ENCODE measurements at regions not wholly inside any gene's neighbourhood (a gene's known extent, or its start where the extent isn't known, plus 50 kb on each side); places are given as distances from the start of the nearest gene placed in this dataset.

DNA sequence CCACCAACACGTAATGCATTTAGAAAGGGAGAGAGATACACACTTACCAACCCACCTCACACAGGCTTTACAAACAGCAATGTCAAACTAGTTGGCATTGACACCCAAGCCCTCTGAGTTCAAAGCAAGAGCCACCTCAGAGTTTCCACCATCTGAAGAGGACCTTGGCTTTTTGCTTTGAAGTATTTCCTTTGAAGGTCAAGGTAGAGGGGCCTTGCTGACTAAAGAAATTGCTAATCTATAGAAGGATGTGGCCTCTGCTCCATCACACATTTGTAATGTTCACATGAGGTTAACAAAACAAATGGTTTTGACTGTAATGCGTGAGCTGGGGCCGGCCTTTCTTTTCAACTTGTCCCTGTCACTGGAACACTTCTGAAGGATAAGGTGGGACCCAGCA, 117.7 kb downstream of the POLR2M start:
- no peak for DNase-seq

DNA sequence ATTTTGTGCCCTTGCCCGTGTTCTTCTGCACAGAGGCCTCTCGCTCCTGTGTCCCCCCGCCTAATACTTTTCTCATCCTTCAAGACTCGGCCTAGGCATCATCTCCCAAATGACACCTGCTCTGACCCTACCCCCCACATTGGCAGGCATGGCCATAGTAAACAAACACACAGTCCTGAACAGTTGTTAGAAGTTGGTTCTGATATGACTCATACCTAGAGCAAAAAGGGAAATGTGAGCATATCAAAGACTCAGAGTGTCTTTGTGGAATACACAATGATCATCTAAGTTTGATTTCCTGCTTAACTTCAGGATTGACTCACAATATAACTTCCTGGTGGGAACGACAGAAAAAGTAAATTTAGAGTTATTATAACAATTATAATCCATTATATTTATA, 120.5 kb downstream of the POLR2M start:
- DNase-seq = peak; percentile 36

DNA sequence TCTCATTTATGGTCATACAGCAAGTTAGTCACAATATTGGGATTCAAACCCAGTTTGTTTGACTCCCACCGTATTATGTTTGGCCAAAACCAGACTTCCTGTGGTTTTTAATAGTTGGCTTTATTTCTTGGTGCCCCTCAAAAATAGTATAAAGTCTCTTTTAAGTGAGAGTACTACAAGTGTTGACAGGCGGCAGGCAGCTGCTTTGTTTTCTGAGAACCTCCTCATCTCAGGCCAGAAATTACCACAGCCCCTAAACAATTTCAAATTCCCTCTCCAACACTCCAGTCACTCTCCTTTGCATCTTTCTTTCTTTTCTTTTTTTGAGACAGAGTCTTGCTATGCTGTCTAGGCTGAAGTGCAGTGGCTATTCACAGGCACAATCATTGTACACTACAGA, 121.5 kb downstream of the POLR2M start:
- DNase-seq = no peak

DNA sequence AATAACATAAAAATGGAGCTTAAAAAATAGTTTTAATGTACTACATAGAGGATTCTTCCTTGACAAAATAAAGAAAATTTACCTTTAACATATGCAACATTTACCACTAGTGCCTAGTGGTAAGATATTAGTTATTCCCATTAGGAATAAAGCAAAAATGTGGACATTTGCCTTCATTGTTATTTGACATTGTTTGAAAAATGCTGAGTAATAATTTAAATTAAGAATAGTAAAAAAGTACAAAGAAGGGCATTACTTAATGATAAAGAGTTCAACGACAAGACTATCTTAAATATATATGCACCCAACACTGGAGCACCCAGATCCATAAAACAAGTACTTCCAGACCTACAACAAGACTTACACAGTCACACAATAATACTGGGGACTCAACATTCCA, 125.7 kb downstream of the POLR2M start:
- DNase-seq = no peak

DNA sequence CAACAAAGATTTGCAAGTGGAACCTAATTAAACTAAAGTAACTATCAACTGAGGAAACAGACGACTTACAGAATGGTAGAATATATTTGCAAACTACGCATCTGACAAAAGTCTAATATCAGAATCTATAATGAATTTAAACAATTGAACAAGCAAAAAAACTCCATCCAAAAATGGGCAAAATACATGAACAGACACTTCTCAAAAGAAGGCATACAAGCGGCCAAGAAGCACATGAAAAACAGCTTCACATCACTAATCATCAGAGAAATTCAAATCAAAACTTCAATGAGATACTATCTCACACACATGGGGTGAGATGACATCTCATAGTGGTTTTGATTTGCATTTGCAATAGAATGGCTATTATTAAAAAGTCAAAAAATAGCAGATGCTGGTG, 128.6 kb downstream of the POLR2M start:
- DNase-seq = no peak

DNA sequence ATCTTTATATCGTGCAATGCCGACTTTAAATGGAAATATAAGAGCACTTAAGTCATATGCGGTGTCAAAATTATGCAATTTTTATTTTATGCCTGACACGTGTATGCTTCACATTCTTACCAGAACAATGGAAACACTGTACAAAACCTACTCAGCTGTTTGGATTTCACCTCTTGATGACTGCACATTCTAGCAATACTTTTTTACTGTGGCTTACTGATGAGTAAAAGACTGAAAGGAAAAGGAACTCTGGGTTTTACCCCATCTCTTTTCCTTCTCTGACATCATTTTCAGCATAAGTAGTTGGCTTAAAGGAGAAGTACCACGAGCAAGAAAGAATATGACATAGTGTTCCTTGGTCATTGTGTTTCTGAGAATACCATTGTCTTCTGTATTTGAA, 142.8 kb downstream of the POLR2M start:
- DNase-seq = no peak

DNA sequence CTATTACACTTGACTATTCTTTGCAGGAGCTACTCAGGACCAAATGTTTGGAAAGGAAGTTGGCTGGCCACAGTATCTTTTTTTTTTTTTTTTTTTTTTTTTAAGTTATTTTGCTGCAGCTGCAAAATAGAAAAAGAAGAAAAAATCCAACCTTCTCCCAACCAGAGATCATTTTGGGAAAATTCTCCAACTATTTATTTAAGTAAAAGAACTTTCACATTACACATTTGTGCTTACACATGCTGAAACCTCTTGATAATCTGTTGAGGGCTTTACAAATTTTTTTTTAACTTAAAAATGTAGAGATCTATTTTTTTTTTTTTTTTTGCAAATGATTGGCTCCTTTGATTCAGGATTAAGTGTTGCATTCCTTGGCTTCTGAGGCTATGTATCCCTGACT, 148.0 kb downstream of the POLR2M start:
- no peak for DNase-seq

DNA sequence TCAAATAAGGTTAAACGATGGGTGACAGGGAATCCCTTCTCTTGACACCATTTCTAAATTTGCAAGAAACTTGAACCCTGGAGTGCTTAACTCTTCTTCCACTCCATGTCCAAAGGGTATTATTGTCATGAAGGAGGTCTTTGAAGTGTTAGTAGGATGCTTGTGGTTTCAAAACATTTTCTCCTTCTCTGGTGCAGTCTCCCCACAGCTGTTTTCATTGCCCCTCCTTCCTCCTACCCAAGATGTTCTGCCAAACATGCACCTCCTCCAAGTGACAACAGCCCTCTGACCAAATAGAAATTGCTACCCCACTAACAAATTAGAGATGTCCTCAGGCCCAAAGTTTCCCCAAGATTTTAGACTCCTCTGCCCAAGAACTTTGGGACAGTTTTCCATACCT, 151.4 kb downstream of the POLR2M start:
- DNase-seq = no peak

DNA sequence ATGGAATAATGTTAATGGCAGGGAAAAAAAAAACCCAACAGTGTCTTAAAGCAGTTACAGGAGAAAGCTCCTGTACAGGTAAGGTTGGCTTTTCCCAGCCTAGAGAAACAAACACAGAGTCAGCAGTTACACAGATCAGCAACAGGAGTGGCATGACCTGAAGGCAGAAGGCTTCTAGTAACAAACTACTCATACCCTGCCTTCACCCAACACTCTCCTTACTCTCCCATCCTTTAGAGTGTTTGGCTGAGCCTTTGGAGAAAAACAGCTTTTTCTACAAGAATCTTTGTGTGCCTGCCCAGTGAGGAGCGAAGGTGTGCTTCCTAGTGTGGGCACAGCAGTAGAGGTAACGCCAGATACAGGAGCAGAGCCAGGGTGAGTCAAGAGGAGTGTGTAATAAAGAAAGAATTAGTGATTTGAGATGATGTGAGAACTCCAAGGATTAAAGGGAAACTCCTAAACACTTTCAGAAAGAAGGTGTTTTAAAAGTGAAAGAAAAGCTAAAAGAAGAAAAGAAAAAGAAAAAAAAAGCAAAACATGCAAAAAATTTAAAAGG, 152.7 kb downstream of the POLR2M start:
- DNase-seq = no peak

DNA sequence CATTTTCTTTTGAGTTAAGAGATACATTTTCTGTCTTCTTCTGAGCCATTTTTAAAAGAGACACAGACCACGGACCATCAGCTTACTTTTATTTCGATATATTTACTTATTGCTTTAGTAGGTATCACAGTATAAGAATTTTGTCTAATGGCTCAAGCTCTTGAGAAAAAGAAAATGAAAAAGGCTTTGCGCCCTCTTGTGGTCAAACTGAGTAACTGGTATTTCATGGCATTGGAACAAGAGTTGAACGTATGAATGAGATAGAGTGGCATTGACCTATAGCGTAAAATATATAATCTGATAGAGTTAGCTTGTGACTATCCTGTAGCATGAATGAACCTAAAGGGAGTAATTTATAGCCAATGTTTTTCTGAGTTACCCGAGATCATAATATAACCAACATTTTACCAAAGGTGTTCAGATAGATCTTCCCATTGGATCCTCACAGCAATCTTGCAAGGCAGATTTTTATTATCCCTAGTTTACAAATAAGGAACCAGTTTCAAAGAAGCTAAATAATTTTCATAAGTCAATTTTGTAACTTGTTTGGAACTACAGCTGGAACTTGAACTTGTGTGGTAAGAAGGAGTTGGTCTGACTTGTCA, 154.6 kb downstream of the POLR2M start:
- DNase-seq = peak; percentile 48

DNA sequence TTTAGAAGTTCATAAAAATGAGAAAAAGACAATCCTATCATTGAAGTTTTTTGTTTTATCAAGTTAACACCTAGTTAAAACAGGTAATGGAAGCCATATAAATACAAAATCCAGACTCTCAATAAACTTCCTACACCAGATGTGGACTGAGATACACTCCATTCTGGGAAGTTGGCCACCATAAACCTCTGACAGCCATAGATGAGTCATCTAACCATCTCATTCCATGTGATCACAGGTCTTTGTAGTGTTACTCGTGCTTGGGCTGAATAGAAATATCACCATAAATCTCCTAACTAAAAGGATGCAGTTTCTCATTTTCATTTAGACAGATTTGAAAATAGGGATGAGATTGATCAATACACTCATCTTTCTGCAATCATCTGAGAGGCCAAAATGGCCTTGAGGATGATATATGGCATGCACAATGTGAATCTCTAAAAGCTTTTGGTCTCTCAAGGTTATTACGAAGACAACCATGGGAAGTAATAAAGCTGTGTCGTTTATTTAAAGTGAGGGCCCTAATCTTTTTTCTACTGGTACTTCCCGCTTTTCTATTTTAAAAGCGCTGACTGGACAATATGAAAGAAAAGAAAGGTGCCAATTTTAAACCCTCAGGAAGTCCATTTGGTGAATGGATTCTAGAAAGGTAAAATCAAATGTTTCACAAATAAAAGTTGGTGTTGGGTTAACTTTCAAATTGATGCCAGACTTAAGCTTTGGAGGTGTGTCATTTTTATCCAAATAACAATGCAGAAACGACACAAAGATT, 155.5 kb downstream of the POLR2M start:
- DNase-seq = peak; percentile 83

DNA sequence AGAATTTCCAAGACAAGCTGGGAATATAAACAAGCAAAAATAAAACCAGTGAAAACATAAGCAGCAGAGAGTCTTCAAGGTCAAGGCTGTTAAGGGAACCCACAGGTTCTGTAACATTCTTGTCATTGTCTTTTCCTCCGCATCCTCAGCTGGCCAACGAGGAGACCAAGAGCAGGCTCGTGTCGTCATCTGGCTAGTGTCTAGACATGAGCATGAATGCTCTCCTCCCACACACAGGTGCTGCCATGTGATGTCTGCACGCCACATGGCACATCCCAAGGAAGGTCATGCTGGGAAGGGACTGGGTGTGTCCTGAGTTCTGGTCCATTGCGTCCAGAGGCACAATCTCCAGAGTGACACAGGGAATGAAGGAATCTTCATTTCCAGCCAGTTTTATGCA, 156.2 kb downstream of the POLR2M start:
- no peak for DNase-seq

DNA sequence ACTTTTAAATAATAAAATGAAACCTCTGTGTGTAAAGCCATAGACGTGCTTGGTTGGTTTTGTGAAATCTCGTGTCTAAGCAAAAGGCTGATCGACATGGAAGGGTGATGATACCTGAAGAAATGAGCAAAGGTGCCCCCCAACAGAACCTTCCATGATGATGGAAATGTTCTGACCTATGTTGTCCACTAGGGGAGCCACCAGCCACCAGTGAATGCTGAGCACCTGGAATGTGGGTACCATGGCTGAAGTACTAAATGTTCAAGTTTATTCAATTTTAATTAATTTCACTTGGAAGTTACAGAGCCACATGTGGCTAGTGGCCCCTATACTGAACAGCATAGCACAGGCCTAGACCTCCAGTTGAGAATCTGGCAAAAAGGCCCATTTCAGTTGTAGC, 158.8 kb downstream of the POLR2M start:
- no peak for DNase-seq

DNA sequence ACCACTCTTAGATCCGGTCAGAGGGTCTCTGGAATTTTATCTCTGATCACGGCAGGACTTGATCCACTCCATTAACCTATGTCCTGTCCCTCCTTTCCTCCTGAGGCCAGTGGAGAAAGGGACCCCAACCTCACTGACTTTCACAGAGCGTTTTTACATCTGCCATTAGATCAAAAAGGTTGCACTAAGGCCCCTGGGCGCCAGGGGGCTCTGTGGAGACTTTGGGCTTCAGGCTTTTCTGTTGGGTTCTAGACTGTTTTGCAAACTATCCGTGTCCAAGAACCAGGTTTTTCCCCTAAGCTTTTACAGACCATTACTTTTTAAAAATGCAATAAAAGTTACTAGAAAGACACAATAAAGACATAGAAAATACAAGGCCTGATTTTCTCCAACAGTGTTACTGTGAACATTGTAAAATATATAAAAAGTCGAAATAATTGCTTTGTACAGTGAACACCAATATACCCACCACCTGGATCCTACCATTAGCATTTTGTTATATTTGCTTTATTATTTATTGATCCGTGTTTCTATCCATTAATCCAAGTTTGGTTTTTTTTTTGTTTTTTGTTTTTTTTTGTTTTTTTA, 159.7 kb downstream of the POLR2M start:
- DNase-seq = peak; percentile 66

DNA sequence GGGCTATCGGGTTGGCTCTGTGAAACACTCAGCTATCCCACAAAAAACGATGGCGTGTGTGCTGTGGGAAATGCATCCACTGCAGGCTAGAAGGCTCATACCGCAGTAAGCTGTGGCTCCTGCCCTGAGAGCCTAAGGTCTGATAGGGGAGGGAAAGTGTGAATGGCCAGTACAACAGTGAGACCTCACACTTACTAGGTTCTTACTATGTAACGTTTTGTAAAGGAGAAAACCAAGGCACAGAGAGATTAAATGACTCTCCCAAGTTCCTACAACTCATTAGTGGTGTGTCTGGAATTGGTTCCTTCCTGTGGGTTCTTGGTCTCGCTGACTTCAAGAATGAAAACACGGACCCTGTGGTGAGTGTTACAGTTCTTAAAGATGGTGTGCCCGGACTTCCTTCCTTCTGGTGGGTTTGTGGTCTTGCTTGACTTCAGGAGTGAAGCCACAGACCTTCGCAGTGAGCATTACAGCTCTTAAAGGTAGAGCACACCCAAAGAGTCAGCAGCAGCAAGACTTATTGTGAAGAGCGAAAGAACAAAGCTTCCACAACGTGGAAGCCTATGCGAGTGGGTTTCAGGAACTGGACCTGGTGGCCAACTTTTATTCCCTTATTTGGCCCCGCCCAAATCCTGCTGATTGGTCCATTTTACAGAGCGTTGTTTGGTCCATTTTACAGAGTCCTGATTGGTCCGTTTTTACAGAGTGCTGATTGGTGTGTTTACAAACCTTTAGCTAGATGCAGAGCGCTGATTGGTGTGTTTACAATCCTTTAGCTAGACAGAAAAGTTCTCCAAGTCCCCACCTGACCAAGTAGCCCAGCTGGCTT, 161.7 kb downstream of the POLR2M start:
- no peak for DNase-seq

DNA sequence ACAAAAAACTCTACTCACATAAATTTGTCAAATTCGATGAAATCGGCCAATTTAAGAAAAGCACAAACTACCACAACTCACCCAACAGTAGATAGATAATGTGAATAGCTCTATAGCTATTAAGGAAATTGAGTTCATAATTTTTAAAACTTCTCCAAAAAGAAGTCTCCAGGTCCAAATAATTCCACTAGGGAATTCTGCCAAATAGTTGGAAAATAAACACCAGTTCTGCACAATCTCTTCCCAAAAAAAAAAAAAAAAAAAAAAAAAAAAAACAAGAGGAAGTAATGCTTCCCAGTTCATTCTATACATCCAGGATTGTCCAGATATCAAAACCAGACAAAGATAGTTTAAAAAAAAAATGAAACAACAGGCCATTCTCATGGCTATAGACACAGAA, 164.2 kb downstream of the POLR2M start:
- DNase-seq = no peak

DNA sequence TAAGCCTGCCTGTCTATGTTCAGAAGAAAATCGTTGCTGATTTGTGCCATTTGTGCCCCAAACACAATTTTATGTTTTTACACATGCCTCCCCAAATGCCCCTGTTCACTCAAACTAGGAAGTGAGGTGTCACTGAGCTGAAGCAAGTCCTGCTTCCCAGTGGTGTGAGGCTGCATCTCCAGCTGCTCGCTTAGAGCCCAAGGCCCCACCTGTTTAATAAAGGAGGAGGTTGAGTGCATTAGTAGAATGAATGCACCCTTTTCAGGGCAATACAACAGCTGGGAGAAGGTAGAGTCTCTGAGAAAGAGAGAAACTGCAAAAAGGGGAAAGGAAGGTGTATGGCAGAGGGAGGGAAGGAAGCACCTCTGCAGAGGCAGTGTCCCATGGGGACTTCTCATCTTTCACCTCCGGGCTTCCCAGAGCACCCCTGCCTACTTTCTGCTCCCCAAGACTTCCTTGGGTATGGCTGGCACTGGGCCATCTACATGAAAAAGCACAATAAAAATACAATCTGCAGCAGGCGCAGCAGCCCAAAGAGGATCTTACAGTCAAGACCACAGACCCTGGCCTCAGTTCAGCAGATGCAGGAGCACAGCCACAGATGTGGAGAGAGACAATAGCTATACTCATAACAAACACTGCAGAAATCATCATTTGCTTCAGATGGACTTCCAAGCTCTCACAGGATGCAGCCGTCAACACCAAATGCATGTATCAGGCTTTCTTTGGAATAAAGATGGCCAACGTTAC, 165.9 kb downstream of the POLR2M start:
- no peak for DNase-seq

DNA sequence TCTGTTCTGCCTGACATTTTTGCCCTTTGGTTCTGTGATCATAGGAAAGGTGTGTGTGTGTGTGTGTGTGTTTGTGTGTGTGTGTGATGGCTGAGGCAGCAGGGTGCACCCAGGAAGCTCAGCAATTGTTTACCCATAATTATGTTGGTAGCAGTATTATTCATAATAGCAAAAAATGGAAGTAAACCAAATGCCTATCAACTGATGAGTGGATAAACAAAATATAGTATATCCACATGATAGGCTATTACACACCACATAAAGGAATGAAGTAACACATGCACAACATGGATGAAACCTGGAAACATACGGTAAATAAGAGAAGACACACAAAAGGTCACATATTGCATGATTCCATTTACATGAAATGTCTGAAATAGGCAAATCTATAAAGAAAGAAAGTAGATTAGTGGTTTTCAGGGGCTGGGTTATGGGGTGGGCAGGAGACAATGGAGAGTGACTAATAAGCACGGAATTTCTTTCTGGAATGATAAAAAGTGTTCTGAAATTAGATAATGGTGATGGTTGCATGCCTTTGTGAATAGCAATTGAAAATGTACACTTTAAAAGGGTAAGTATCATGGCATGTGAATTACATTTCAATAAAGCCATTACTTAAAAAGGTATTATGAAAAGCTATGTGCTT, 167.2 kb downstream of the POLR2M start:
- DNase-seq = peak; percentile 93

DNA sequence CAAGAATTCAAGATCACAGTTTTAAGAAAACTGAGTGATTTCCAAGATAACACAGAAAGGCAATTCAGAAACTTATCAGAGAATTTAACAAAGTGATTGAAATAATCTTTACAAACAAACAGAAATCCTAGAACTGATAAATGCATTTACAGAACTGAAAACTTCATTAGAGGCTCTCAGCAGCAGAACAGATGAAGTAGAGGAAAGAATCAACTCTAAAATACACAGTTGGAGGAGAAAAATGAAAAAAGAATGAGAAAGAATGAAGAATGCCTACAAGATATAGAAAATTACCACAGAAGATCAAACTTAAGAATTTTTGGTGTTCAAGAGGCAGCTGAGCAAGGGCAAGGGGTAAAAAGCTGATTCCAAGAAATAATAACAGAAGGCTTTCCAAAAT, 168.8 kb downstream of the POLR2M start:
- DNase-seq = no peak

DNA sequence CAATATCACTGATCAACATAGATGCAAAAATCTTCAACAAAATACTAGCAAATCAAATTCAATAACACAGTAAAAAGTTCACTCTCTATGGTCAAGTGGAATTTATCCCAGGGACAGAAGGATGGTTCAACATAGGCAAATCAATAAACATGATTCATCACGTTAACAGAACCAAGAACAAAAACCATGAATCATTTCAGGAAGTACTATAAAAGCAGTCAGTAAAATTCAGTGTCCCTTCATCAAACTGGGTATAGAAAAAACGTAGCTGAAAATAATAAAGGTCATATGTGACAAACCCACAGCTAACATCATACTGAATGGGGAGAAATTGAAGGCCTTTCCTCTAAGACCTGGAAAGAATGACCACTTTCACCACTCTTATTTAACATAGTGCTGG, 172.1 kb downstream of the POLR2M start:
- no peak for DNase-seq

DNA sequence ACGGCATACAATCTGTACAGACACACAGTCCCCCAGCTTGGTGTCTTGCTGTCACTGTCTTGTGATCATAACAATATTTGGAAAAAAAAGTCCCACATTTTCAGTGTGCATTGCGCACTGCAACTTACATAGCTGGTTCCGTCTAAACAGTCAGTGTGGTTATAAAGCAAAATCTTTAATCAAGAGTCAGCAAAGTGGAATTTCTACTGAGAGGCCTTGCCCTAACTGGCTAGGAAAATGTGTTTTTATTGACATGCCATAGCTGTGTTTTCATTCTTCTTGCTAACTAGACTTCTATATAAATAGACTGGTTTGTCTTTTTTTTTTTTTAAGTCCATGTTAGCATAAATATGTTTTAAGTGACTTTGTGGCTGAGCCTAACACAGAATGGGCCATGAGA, 174.8 kb downstream of the POLR2M start:
- DNase-seq = no peak

DNA sequence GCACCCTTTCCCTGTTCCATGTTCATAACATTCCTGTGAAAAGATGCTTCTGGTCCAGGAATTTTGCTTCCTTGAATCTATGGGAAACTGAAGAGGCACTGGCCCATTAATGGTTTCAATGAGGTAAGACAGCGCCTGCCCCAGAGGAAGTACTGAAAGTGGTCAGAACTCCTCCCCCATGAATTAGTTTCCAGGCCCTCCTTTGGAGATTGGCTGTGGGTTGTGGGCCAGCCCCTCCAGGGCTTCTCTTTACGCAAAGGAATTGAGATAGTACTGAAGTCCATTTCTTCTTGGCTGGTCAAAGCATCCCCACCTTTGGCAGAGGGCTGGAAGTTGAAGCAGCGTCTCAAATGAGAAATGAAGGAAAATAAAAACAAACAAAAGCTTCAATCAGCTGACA, 175.5 kb downstream of the POLR2M start:
- no peak for DNase-seq
